Medulla oblongata (tissue), 1 donor: ENCODE measurements at regions not wholly inside any gene's neighbourhood (a gene's known extent, or its start where the extent isn't known, plus 50 kb on each side); places are given as distances from the start of the nearest gene placed in this dataset.

Source experiments
- DNase-seq: peaks from one replicate; pipeline ENCODE4 v3.0.0-alpha.2; 2015; ENCODE audit errors: extremely low spot score

GRCh38 chr3:105166893-105167292 is 199.8 kb upstream of the ALCAM start:
- DNase-seq: no peak

- DNase-seq: peak; percentile 30
Observed at GRCh38 chr3:105170423-105170822, 196.3 kb upstream of the ALCAM start.

- peak; percentile 63 for DNase-seq
Observed at GRCh38 chr3:105174017-105174615, 192.6 kb upstream of the ALCAM start.

GRCh38 chr3:105177576-105177975 is 189.1 kb upstream of the ALCAM start:
- no peak for DNase-seq

- no peak for DNase-seq
Observed at GRCh38 chr3:105187344-105187743, 179.4 kb upstream of the ALCAM start.

- DNase-seq: no peak
Observed at GRCh38 chr3:105195260-105195659, 171.4 kb upstream of the ALCAM start.

- no peak for DNase-seq
Observed at GRCh38 chr3:105197863-105198262, 168.8 kb upstream of the ALCAM start.

GRCh38 chr3:105199217-105199616 is 167.5 kb upstream of the ALCAM start:
- DNase-seq: no peak

GRCh38 chr3:105210141-105210540 is 156.6 kb upstream of the ALCAM start:
- no peak for DNase-seq

GRCh38 chr3:105214590-105214989 is 152.1 kb upstream of the ALCAM start:
- no peak for DNase-seq

GRCh38 chr3:105222568-105223093 is 144.1 kb upstream of the ALCAM start:
- DNase-seq: no peak

GRCh38 chr3:105223815-105224214 is 142.9 kb upstream of the ALCAM start:
- DNase-seq: no peak

GRCh38 chr3:105228696-105229095 is 138.0 kb upstream of the ALCAM start:
- DNase-seq: no peak

GRCh38 chr3:105232553-105232952 is 134.2 kb upstream of the ALCAM start:
- no peak for DNase-seq

- DNase-seq: no peak
Observed at GRCh38 chr3:105233010-105233409, 133.7 kb upstream of the ALCAM start.

- no peak for DNase-seq
Observed at GRCh38 chr3:105235221-105235620, 131.5 kb upstream of the ALCAM start.

- DNase-seq: no peak
Observed at GRCh38 chr3:105235785-105236184, 130.9 kb upstream of the ALCAM start.

GRCh38 chr3:105238367-105238766 is 128.3 kb upstream of the ALCAM start:
- no peak for DNase-seq

- no peak for DNase-seq
Observed at GRCh38 chr3:105243076-105243475, 123.6 kb upstream of the ALCAM start.

GRCh38 chr3:105246536-105246935 is 120.2 kb upstream of the ALCAM start:
- no peak for DNase-seq

GRCh38 chr3:105253225-105253624 is 113.5 kb upstream of the ALCAM start:
- DNase-seq: no peak

GRCh38 chr3:105254154-105254553 is 112.6 kb upstream of the ALCAM start:
- no peak for DNase-seq

- no peak for DNase-seq
Observed at GRCh38 chr3:105255350-105255749, 111.4 kb upstream of the ALCAM start.

GRCh38 chr3:105259496-105259895 is 107.2 kb upstream of the ALCAM start:
- DNase-seq: no peak
